Calu3 (cell line): ENCODE measurements at regions not wholly inside any gene's neighbourhood (a gene's known extent, or its start where the extent isn't known, plus 50 kb on each side); places are given as distances from the start of the nearest gene placed in this dataset.

Experiments used
- BruUV-seq: library from RNA; stranded (reverse); fragments of 400-500 nt; replicated peaks from 2 replicates; lab custom pipeline; 2021; lab: Mats Ljungman, UMichigan
- CTCF ChIA-PET: fragments of 300-600 bp; sonication (Branson Sonifier 250); formaldehyde crosslinking; loops from one replicate; lab custom pipeline; 2022; ENCODE audit warnings: antibody characterized with exemption; lab: Charles Lee
- DNase-seq: peaks from one replicate; pipeline ENCODE4 v3.0.0; 2022
- H3K27ac Mint-ChIP-seq: one replicate; pipeline ENCODE4 v1.8.0; 2022; ENCODE audit warnings: mixed read lengths; ENCODE audit not compliant: unreplicated experiment
- H3K27me3 Mint-ChIP-seq: one replicate; pipeline ENCODE4 v1.8.0; 2022; ENCODE audit warnings: mixed read lengths; ENCODE audit not compliant: unreplicated experiment
- H3K36me3 Mint-ChIP-seq: one replicate; pipeline ENCODE4 v1.8.0; 2022; ENCODE audit warnings: mild to moderate bottlenecking, moderate library complexity, mixed read lengths; ENCODE audit not compliant: insufficient read depth, unreplicated experiment
- H3K4me1 Mint-ChIP-seq: one replicate; pipeline ENCODE4 v1.8.0; 2022; ENCODE audit warnings: mild to moderate bottlenecking, low read depth, mixed read lengths; ENCODE audit not compliant: unreplicated experiment
- H3K4me3 Mint-ChIP-seq: one replicate; pipeline ENCODE4 v1.8.0; 2022; ENCODE audit warnings: mild to moderate bottlenecking, low read depth, moderate library complexity, mixed read lengths; ENCODE audit not compliant: unreplicated experiment
- H3K9me3 Mint-ChIP-seq: one replicate; pipeline ENCODE4 v1.8.0; 2022; ENCODE audit warnings: low read depth, mixed read lengths; ENCODE audit not compliant: unreplicated experiment
- intact Hi-C: fragments of 100-400 bp; cut with micrococcal nuclease; formaldehyde crosslinking; loops from one replicate; pipeline ENCODE4 v1.10.0; 2022; ENCODE audit not compliant: unreplicated experiment
- TF ChIP-seq, protein P1 (sequence below): fragments of 200-600 bp; IDR thresholded peaks from one replicate; pipeline ENCODE4 v1.8.0; 2022; ENCODE audit warnings: antibody characterized with exemption; ENCODE audit not compliant: unreplicated experiment

DNA sequence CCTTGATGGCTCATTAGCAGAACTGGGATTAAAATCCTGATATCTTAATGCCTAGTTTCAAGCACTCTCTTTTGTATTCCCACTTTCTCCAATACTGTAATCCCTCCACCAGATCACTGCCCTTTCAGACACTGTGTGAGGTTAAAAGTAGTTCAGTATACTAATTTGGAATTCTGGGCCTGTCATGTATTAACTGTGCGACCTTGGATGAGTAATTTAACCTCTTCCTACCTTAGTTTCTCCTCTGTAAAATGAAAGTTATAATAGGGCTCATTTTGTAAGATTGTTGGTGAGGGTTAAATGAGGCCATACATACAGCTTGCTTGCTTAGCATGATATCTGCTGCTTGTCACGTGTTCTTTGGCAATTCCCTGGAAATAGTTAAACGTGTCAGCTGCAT is 207.3 kb upstream of the HS3ST1 start:
- BruUV-seq = TSS peak; percentile 47
- TF ChIP-seq, protein P1, sequence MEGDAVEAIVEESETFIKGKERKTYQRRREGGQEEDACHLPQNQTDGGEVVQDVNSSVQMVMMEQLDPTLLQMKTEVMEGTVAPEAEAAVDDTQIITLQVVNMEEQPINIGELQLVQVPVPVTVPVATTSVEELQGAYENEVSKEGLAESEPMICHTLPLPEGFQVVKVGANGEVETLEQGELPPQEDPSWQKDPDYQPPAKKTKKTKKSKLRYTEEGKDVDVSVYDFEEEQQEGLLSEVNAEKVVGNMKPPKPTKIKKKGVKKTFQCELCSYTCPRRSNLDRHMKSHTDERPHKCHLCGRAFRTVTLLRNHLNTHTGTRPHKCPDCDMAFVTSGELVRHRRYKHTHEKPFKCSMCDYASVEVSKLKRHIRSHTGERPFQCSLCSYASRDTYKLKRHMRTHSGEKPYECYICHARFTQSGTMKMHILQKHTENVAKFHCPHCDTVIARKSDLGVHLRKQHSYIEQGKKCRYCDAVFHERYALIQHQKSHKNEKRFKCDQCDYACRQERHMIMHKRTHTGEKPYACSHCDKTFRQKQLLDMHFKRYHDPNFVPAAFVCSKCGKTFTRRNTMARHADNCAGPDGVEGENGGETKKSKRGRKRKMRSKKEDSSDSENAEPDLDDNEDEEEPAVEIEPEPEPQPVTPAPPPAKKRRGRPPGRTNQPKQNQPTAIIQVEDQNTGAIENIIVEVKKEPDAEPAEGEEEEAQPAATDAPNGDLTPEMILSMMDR = no peak
- Mint-ChIP-seq H3K9me3 (peaks cover 2% of the 10 kb centered on the region), H3K36me3 (peaks cover 35% of the 10 kb centered on the region), H3K4me1 (peaks cover 66% of the 10 kb centered on the region), H3K27ac (peak overlapping the region; percentile 98), H3K27me3 (no peaks in the 10 kb centered on the region), H3K4me3 (no peak overlapping the region)
- DNase-seq = no peak
- CTCF ChIA-PET = interaction anchor here (1.3 to 1.5 kb wide), 2 partner anchors 10 to 166 kb away, joined by 3 to 6 read pairs; no protein-coding TSS in a partner anchor
- intact Hi-C loops = no loop called here

DNA sequence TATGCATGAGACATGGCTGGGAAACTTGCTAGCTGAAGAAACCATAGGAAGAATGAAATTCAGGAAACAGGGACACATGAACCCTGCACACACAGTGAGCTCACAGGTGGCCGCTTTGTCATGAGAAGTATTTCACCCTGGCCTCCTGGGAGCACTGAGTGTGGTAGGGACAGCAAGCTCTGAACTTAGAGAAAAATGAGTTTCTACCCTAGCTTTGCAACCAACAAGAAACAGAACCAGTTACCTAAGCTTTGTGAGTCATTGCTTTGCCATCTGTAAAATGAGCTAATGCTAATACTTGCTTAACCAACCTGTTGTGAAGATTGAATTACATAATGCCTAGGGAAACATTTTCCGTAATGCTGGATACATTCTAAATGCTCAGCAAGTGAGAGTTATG is 206.6 kb upstream of the HS3ST1 start:
- peaks cover 35% of the 10 kb centered on the region for H3K36me3 Mint-ChIP-seq
- peak overlapping the region; percentile 98 for H3K27ac Mint-ChIP-seq
- H3K9me3 Mint-ChIP-seq = peaks cover 2% of the 10 kb centered on the region
- H3K27me3 Mint-ChIP-seq = no peaks in the 10 kb centered on the region
- no peak overlapping the region for H3K4me3 Mint-ChIP-seq
- peak; percentile 56 for DNase-seq
- intact Hi-C loops = loop anchor here (1.0 to 2.0 kb wide), 2 partner anchors 9 to 207 kb away; partner anchors contain the start of gene HS3ST1
- TF ChIP-seq, protein P1 = no peak
- BruUV-seq = no TSS peak
- peaks cover 66% of the 10 kb centered on the region for H3K4me1 Mint-ChIP-seq
- CTCF ChIA-PET = interaction anchor here (0.8 to 1.5 kb wide), 5 partner anchors 9 to 226 kb away, joined by 3 to 6 read pairs (median 4); no protein-coding TSS in a partner anchor

DNA sequence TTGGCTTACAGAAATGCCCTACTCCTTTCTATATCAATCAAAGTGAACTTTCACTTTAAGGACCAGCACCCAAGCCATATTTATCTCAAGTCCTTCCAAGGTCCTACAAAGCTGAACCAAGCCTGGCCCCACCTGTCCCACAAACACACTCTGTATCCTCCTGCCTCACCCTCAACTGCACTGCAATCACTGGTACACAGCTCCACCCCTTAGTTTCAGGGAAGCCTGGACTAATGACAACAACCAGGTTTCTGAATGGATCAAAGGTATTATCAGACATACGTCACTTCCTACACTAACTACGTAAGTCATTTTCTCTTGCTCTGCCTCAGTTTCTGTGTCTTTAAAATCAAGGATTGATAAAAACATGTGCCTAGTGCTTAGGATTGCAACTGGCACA is 205.6 kb upstream of the HS3ST1 start:
- CTCF ChIA-PET = interaction anchor here (0.7 to 0.9 kb wide), 2 partner anchors 136 to 205 kb away, joined by 3 read pairs; partner anchors contain the start of gene HS3ST1
- TF ChIP-seq, protein P1 = no peak
- Mint-ChIP-seq H3K27me3 (no peaks in the 10 kb centered on the region), H3K4me3 (peak overlapping the region; percentile 37), H3K4me1 (peaks cover 72% of the 10 kb centered on the region), H3K27ac (peak overlapping the region; percentile 98), H3K36me3 (peaks cover 39% of the 10 kb centered on the region), H3K9me3 (peaks cover 5% of the 10 kb centered on the region)
- no TSS peak for BruUV-seq
- intact Hi-C loops = loop anchor here (2.0 kb wide), 1 partner anchor 205 kb away; the partner anchor contains the start of gene HS3ST1
- DNase-seq = peak; percentile 60

DNA sequence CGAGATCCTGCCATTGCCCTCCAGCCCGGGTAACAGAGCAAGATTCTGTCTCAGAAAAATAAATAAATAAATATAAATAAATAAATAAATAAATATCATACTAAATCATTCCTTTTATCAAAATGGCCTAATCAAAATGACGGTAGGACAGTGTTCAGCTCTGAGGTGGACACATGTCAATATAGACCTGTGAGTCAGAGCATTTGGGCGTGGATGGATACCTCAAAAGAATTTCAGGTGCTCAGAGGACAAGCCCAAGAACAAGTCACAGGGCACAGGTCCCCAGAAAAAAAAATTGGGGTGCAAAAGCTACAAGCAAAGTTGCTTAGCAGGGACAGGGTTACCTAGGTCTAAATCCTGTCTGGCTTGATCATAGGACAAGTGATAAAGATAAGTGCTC is 204.7 kb upstream of the HS3ST1 start:
- no peak for DNase-seq
- no TSS peak for BruUV-seq
- Mint-ChIP-seq H3K27ac (peak overlapping the region; percentile 98), H3K36me3 (peaks cover 40% of the 10 kb centered on the region), H3K4me1 (peaks cover 81% of the 10 kb centered on the region), H3K9me3 (peaks cover 4% of the 10 kb centered on the region), H3K4me3 (no peak overlapping the region), H3K27me3 (no peaks in the 10 kb centered on the region)
- TF ChIP-seq, protein P1 = no peak
- CTCF ChIA-PET = interaction anchor here (0.7 kb wide), 1 partner anchor 135 kb away, joined by 3 read pairs; no protein-coding TSS in a partner anchor
- intact Hi-C loops = no loop called here
